ENCODE measurements at regions not wholly inside any gene's neighbourhood (a gene's known extent, or its start where the extent isn't known, plus 50 kb on each side); places are given as distances from the start of the nearest gene placed in this dataset.

DNA sequence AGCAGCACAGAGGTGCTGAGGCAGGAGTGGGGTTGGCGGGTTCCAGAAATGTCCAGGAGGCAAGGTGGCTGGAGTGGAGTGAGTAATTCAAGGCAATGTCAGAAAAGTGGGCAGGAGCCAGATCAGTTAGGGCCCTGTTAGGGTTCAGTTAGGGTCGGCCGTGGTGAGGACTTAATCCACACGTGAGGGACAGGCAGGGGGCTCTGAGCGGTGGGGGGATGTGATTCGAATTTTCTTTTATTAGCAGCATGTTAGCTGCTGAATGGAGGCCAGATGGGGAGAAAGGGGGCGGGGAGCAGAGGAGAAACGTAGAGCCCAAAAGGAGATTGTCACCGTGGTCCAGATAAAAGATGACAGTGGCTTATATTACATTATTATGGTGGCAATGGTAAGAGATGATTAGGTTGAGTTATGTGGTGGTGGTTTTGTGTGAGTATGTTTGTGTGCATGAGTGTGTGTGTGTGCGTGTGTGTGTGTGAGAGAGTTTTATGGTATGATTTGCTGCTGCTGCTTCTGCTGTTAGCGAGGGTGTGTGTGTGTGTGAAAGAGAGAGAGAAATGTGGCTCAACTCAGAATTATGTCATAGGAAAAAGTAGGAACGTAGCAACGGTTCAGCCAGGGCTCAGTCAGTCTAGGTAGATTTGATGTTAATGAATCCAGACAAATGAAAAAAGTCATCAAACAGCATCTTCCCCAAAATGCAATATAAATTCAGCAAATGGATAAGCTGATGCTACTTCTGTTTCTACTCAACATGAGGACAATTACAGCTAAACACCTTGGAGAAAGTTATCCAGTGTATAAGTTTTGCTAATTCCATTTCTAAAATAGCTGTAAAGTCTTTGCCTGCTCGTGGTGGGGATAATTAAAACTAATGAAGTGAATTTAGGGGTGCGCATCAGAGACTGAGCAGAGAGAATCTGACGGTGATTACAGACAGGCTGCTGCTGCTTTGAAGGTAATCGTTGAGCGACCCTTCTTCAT, 390.6 kb downstream of the HAPSTR1 start:
- TF ChIP-seq, protein P1, sequence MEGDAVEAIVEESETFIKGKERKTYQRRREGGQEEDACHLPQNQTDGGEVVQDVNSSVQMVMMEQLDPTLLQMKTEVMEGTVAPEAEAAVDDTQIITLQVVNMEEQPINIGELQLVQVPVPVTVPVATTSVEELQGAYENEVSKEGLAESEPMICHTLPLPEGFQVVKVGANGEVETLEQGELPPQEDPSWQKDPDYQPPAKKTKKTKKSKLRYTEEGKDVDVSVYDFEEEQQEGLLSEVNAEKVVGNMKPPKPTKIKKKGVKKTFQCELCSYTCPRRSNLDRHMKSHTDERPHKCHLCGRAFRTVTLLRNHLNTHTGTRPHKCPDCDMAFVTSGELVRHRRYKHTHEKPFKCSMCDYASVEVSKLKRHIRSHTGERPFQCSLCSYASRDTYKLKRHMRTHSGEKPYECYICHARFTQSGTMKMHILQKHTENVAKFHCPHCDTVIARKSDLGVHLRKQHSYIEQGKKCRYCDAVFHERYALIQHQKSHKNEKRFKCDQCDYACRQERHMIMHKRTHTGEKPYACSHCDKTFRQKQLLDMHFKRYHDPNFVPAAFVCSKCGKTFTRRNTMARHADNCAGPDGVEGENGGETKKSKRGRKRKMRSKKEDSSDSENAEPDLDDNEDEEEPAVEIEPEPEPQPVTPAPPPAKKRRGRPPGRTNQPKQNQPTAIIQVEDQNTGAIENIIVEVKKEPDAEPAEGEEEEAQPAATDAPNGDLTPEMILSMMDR (IDR thresholded peaks at IDR 0.05; ENCODE audit: insufficient read depth, low read depth, low read length), result no peak
- no peak for DNase-seq (ENCODE audit: low read depth)
- H3K4me3 ChIP-seq (ENCODE audit: low read depth, low read length), result no peak overlapping the region

DNA sequence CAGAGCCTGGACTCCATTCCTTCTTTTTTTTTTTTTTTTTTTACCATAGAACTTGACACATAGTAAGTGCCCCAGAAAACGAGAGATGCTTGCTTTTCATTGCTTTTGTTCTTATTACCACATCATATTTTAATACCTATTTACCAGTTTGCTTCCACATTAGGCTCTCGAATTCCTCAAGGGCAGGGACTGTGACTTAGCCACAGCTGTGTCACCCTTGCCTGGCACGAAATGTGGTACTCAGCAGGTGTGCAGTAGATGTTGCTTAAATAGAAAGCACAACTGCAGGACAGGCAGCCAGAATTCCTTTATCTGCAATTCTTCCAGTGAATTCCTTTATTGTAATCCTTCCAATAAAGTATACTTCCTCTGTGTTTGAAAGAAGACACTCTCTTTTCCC, 393.0 kb downstream of the HAPSTR1 start:
- TF ChIP-seq, protein P1 (IDR thresholded peaks at IDR 0.05; ENCODE audit: insufficient read depth, low read depth, low read length), result no peak
- no peak for DNase-seq (ENCODE audit: low read depth)
- no peak overlapping the region for H3K4me3 ChIP-seq (ENCODE audit: low read depth, low read length)

GRCh38 chr16:9484881-9485280, 393.4 kb downstream of the HAPSTR1 start:
- TF ChIP-seq, protein P1 (IDR thresholded peaks at IDR 0.05; ENCODE audit: insufficient read depth, low read depth, low read length), result no peak
- H3K4me3 ChIP-seq (ENCODE audit: low read depth, low read length), result no peak overlapping the region
- DNase-seq (ENCODE audit: low read depth), result no peak

DNA sequence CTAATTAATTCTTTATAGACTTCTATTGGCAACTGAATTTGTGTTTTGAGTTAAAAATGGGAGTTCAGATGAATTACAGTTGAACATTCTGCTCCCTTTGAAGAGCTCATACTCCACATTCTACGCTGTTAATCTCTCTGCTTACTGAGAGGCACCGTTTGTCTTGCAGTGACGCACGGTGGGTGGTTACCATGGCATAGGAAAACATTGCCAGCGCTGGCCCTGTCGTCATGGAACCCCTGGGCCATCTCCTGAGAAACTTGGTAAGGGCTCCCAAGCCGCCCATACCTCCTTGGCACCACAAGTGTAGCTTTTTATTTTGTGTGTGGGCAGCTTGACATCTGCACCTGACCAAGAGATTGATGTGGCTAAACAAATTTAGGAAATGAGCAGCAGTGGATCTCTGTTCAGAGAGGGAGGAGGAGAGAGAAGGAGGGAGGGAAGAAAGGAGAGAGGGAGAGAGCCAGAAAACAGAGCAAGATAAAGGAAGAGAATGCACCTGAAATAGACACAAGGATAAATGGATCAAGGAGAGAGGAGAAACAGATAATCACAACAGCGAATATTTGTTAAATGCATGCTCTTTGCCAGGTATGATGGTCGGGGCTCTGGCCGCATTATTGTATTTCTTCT, 398.5 kb downstream of the HAPSTR1 start:
- no peak for DNase-seq (ENCODE audit: low read depth)
- no peak overlapping the region for H3K4me3 ChIP-seq (ENCODE audit: low read depth, low read length)
- TF ChIP-seq, protein P1 (IDR thresholded peaks at IDR 0.05; ENCODE audit: insufficient read depth, low read depth, low read length), result no peak

DNA sequence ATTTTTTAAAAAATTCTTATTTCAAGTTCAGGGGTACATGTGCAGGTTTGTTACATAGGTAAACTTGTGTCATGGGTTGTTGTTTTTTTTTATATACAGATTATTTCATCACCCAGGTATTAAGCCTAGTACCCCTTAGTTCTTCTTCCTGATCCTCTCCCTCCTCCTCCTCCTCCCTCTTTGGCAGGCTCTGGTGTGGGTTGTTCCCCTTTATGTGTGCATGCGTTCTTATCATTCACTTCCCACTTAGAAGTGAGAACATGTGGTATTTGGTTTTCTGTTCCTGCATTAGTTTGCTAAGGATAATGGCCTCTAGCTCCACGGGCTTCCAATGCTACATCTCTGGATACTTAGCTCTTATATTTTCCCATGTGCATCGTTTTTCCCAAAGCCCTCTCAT, 404.4 kb downstream of the HAPSTR1 start:
- no peak for DNase-seq (ENCODE audit: low read depth)
- TF ChIP-seq, protein P1 (IDR thresholded peaks at IDR 0.05; ENCODE audit: insufficient read depth, low read depth, low read length), result no peak
- H3K4me3 ChIP-seq (ENCODE audit: low read depth, low read length), result no peak overlapping the region

DNA sequence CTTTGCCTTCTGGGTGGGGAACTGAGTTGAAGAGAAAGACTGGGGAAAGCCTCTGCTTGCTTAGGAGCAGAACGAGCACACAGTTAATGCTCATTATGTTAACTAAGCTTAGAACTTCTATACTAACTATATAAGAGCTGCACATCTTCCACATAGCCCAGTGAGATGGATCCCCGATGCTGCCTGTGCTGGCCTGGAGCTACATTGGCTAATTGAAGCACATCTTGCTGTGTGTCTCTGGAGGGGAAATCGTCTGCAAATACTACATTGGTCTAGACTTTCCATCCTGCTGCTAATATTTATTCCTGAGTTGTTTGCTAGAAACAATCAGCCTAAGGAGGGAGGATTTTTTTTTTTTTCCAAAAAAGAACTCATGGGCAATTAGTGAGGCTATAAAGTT, 406.3 kb downstream of the HAPSTR1 start:
- no peak for DNase-seq (ENCODE audit: low read depth)
- H3K4me3 ChIP-seq (ENCODE audit: low read depth, low read length), result no peak overlapping the region
- TF ChIP-seq, protein P1 (IDR thresholded peaks at IDR 0.05; ENCODE audit: insufficient read depth, low read depth, low read length), result no peak

Measured in fibroblast of villous mesenchyme (primary cell).